ENCODE measurements at regions not wholly inside any gene's neighbourhood (a gene's known extent, or its start where the extent isn't known, plus 50 kb on each side); places are given as distances from the start of the nearest gene placed in this dataset.

DNA sequence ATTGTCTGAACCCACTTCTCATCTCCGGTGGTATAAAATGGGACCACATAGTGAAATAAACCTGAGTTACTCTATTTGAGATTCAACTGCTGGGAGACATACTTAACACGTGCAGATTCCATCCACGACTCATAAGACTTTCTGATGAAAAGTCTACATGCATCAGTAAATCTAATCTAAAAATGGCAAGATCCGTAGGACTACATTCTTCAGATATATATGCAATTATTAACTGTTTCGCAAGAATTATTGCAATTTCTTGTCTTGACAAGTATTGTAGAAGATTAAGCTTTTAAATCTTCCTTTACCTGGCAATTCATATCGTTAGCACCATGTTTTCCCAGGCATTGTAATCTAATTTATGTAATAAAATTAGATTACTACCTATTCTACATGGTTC is 718.7 kb upstream of the CBLB start:
- TF ChIP-seq ZNF274 (IDR thresholded peaks at IDR 0.05; ENCODE audit: low read depth, low read length) (no peak), YY1 (IDR thresholded peaks at IDR 0.05; ENCODE audit: insufficient read depth, insufficient read length) (no peak), SUZ12 (IDR thresholded peaks at IDR 0.05; ENCODE audit: extremely low read depth, insufficient read depth, insufficient read length) (no peak)
